ENCODE measurements at regions not wholly inside any gene's neighbourhood (a gene's known extent, or its start where the extent isn't known, plus 50 kb on each side); places are given as distances from the start of the nearest gene placed in this dataset.

GRCh38 chr5:163794993-163795392, 289.6 kb downstream of the MAT2B start:
- ATAC-seq, result no peak
- Histone ChIP-seq H3K4me3 (ENCODE audit: low read length) (no peak overlapping the region), H3K27me3 (ENCODE audit: control insufficient read depth in 2 of 2, insufficient read depth in 2 of 2, low read length in 2 of 2) (no peaks in the 10 kb centered on the region), H3K4me1 (ENCODE audit: control insufficient read depth in 2 of 2, insufficient read depth in 2 of 2, low read length in 2 of 2) (no peaks in the 10 kb centered on the region), H3K9me3 (ENCODE audit: control insufficient read depth in 2 of 3, low read length in 3 of 3) (no peaks in the 10 kb centered on the region), H3K27ac (ENCODE audit: low read depth, low read length) (no peak overlapping the region), H3K36me3 (ENCODE audit: control insufficient read depth in 2 of 3, insufficient read depth in 3 of 3, low read length in 3 of 3) (no peaks in the 10 kb centered on the region)
- POLR2A ChIA-PET, result no interaction called here
- no peak overlapping the region for H3K4me3 Mint-ChIP-seq
- H3K27ac Mint-ChIP-seq, result no peak overlapping the region
- no peaks in the 10 kb centered on the region for H3K4me1 Mint-ChIP-seq
- peaks cover 0 to 12% (median 3%) of the 10 kb centered on the region in 11 donors for H3K9me3 Mint-ChIP-seq
- DNase-seq, result no peak
- intact Hi-C loops (cut with micrococcal nuclease), result no loop called here
- H3K36me3 Mint-ChIP-seq, result no peaks in the 10 kb centered on the region
- CTCF ChIA-PET, result no interaction called here
- no peaks in the 10 kb centered on the region for H3K27me3 Mint-ChIP-seq

GRCh38 chr5:163807781-163808180, 302.4 kb downstream of the MAT2B start:
- peaks cover 0 to 4% (median 0%) of the 10 kb centered on the region in 11 donors for H3K9me3 Mint-ChIP-seq
- ATAC-seq (no peak), DNase-seq (no peak)
- no peaks in the 10 kb centered on the region for H3K4me1 ChIP-seq (ENCODE audit: control insufficient read depth in 2 of 2, insufficient read depth in 2 of 2, low read length in 2 of 2)
- CTCF ChIA-PET, result no interaction called here
- H3K36me3 Mint-ChIP-seq, result no peaks in the 10 kb centered on the region
- H3K27ac Mint-ChIP-seq, result no peak overlapping the region
- H3K36me3 ChIP-seq (ENCODE audit: control insufficient read depth in 2 of 3, insufficient read depth in 3 of 3, low read length in 3 of 3), result no peaks in the 10 kb centered on the region
- H3K4me3 ChIP-seq (ENCODE audit: low read length), result no peak overlapping the region
- no peaks in the 10 kb centered on the region for H3K4me1 Mint-ChIP-seq
- POLR2A ChIA-PET, result no interaction called here
- intact Hi-C loops (cut with micrococcal nuclease), result no loop called here
- no peaks in the 10 kb centered on the region for H3K27me3 ChIP-seq (ENCODE audit: control insufficient read depth in 2 of 2, insufficient read depth in 2 of 2, low read length in 2 of 2)
- no peak overlapping the region for H3K27ac ChIP-seq (ENCODE audit: low read depth, low read length)
- H3K9me3 ChIP-seq (ENCODE audit: control insufficient read depth in 2 of 3, low read length in 3 of 3), result no peaks in the 10 kb centered on the region
- no peak overlapping the region for H3K4me3 Mint-ChIP-seq
- H3K27me3 Mint-ChIP-seq, result peaks cover 0 to 4% (median 0%) of the 10 kb centered on the region in 5 donors

GRCh38 chr5:163809473-163809872, 304.1 kb downstream of the MAT2B start:
- H3K9me3 Mint-ChIP-seq, result peaks cover 0 to 4% (median 0%) of the 10 kb centered on the region in 11 donors
- POLR2A ChIA-PET, result no interaction called here

GRCh38 chr5:163813900-163814299, 308.5 kb downstream of the MAT2B start:
- H3K4me3 ChIP-seq (ENCODE audit: low read length), result no peak overlapping the region
- H3K9me3 Mint-ChIP-seq, result peaks cover 0 to 17% (median 3%) of the 10 kb centered on the region in 11 donors
- H3K36me3 ChIP-seq (ENCODE audit: control insufficient read depth in 2 of 3, insufficient read depth in 3 of 3, low read length in 3 of 3), result no peaks in the 10 kb centered on the region
- POLR2A ChIA-PET, result no interaction called here
- no peak overlapping the region for H3K27ac ChIP-seq (ENCODE audit: low read depth, low read length)
- H3K27me3 Mint-ChIP-seq, result peaks cover 0 to 4% (median 0%) of the 10 kb centered on the region in 5 donors
- H3K27ac Mint-ChIP-seq, result no peak overlapping the region
- no peak for DNase-seq
- H3K4me1 Mint-ChIP-seq, result peaks cover 0 to 1% (median 0%) of the 10 kb centered on the region in 7 donors
- CTCF ChIA-PET, result no interaction called here
- H3K27me3 ChIP-seq (ENCODE audit: control insufficient read depth in 2 of 2, insufficient read depth in 2 of 2, low read length in 2 of 2), result no peaks in the 10 kb centered on the region
- H3K4me3 Mint-ChIP-seq, result no peak overlapping the region
- no peaks in the 10 kb centered on the region for H3K4me1 ChIP-seq (ENCODE audit: control insufficient read depth in 2 of 2, insufficient read depth in 2 of 2, low read length in 2 of 2)
- no peak for ATAC-seq
- no peaks in the 10 kb centered on the region for H3K36me3 Mint-ChIP-seq
- no peaks in the 10 kb centered on the region for H3K9me3 ChIP-seq (ENCODE audit: control insufficient read depth in 2 of 3, low read length in 3 of 3)
- intact Hi-C loops (cut with micrococcal nuclease), result no loop called here

More at GRCh38 chr5:163809473-163809872, 304.1 kb downstream of the MAT2B start:
- Histone ChIP-seq H3K9me3 (ENCODE audit: control insufficient read depth in 2 of 3, low read length in 3 of 3) (no peaks in the 10 kb centered on the region), H3K4me1 (ENCODE audit: control insufficient read depth in 2 of 2, insufficient read depth in 2 of 2, low read length in 2 of 2) (no peaks in the 10 kb centered on the region), H3K27ac (ENCODE audit: low read depth, low read length) (no peak overlapping the region), H3K4me3 (ENCODE audit: low read length) (no peak overlapping the region), H3K27me3 (ENCODE audit: control insufficient read depth in 2 of 2, insufficient read depth in 2 of 2, low read length in 2 of 2) (no peaks in the 10 kb centered on the region), H3K36me3 (ENCODE audit: control insufficient read depth in 2 of 3, insufficient read depth in 3 of 3, low read length in 3 of 3) (no peaks in the 10 kb centered on the region)
- ATAC-seq, result peak; percentile 31
- Mint-ChIP-seq H3K36me3 (no peaks in the 10 kb centered on the region), H3K27me3 (peaks cover 0 to 4% (median 0%) of the 10 kb centered on the region in 5 donors), H3K4me1 (peaks cover 0 to 1% (median 0%) of the 10 kb centered on the region in 7 donors), H3K27ac (no peak overlapping the region), H3K4me3 (no peak overlapping the region)
- CTCF ChIA-PET, result no interaction called here
- intact Hi-C loops (cut with micrococcal nuclease), result no loop called here
- no peak for DNase-seq

GRCh38 chr5:163815240-163815791, 309.9 kb downstream of the MAT2B start:
- Mint-ChIP-seq H3K4me3 (no peak overlapping the region), H3K9me3 (peaks cover 0 to 27% (median 5%) of the 10 kb centered on the region in 11 donors), H3K36me3 (no peaks in the 10 kb centered on the region), H3K27ac (no peak overlapping the region), H3K27me3 (no peaks in the 10 kb centered on the region), H3K4me1 (peaks cover 0 to 1% (median 0%) of the 10 kb centered on the region in 7 donors)
- ATAC-seq (no peak), DNase-seq (no peak)
- Histone ChIP-seq H3K9me3 (ENCODE audit: control insufficient read depth in 2 of 3, low read length in 3 of 3) (no peaks in the 10 kb centered on the region), H3K4me3 (ENCODE audit: low read length) (no peak overlapping the region), H3K4me1 (ENCODE audit: control insufficient read depth in 2 of 2, insufficient read depth in 2 of 2, low read length in 2 of 2) (no peaks in the 10 kb centered on the region), H3K36me3 (ENCODE audit: control insufficient read depth in 2 of 3, insufficient read depth in 3 of 3, low read length in 3 of 3) (no peaks in the 10 kb centered on the region), H3K27ac (ENCODE audit: low read depth, low read length) (no peak overlapping the region), H3K27me3 (ENCODE audit: control insufficient read depth in 2 of 2, insufficient read depth in 2 of 2, low read length in 2 of 2) (no peaks in the 10 kb centered on the region)
- CTCF ChIA-PET, result no interaction called here
- POLR2A ChIA-PET, result no interaction called here
- intact Hi-C loops (cut with micrococcal nuclease), result no loop called here

- H3K9me3 ChIP-seq (ENCODE audit: control insufficient read depth in 2 of 3, low read length in 3 of 3), result peaks cover 0 to 6% (median 0%) of the 10 kb centered on the region in 3 experiments
- H3K36me3 Mint-ChIP-seq, result no peaks in the 10 kb centered on the region
- peaks cover 2 to 38% (median 12%) of the 10 kb centered on the region in 11 donors for H3K9me3 Mint-ChIP-seq
- no peaks in the 10 kb centered on the region for H3K36me3 ChIP-seq (ENCODE audit: control insufficient read depth in 2 of 3, insufficient read depth in 3 of 3, low read length in 3 of 3)
- H3K27me3 Mint-ChIP-seq, result no peaks in the 10 kb centered on the region
- H3K27me3 ChIP-seq (ENCODE audit: control insufficient read depth in 2 of 2, insufficient read depth in 2 of 2, low read length in 2 of 2), result no peaks in the 10 kb centered on the region
- POLR2A ChIA-PET, result no interaction called here
- ATAC-seq, result no peak
- H3K4me3 ChIP-seq (ENCODE audit: low read length), result no peak overlapping the region
- no peaks in the 10 kb centered on the region for H3K4me1 ChIP-seq (ENCODE audit: control insufficient read depth in 2 of 2, insufficient read depth in 2 of 2, low read length in 2 of 2)
- H3K4me1 Mint-ChIP-seq, result no peaks in the 10 kb centered on the region
- H3K27ac ChIP-seq (ENCODE audit: low read depth, low read length), result no peak overlapping the region
- CTCF ChIA-PET, result no interaction called here
- no peak for DNase-seq
- no peak overlapping the region for H3K4me3 Mint-ChIP-seq
- intact Hi-C loops (cut with micrococcal nuclease), result no loop called here
- no peak overlapping the region for H3K27ac Mint-ChIP-seq
These were observed 315.7 kb downstream of the MAT2B start for GRCh38 chr5:163821142-163821541.

GRCh38 chr5:163822548-163822947, 317.1 kb downstream of the MAT2B start:
- Mint-ChIP-seq H3K4me1 (no peaks in the 10 kb centered on the region), H3K4me3 (no peak overlapping the region), H3K27me3 (no peaks in the 10 kb centered on the region), H3K36me3 (no peaks in the 10 kb centered on the region), H3K27ac (no peak overlapping the region), H3K9me3 (peaks cover 2 to 35% (median 12%) of the 10 kb centered on the region in 11 donors)
- DNase-seq (no peak), ATAC-seq (no peak)
- ChIA-PET POLR2A (no interaction called here), CTCF (no interaction called here)
- no peaks in the 10 kb centered on the region for H3K4me1 ChIP-seq (ENCODE audit: control insufficient read depth in 2 of 2, insufficient read depth in 2 of 2, low read length in 2 of 2)
- H3K9me3 ChIP-seq (ENCODE audit: control insufficient read depth in 2 of 3, low read length in 3 of 3), result peaks cover 0 to 6% (median 0%) of the 10 kb centered on the region in 3 experiments
- H3K27ac ChIP-seq (ENCODE audit: low read depth, low read length), result no peak overlapping the region
- intact Hi-C loops (cut with micrococcal nuclease), result no loop called here
- H3K36me3 ChIP-seq (ENCODE audit: control insufficient read depth in 2 of 3, insufficient read depth in 3 of 3, low read length in 3 of 3), result no peaks in the 10 kb centered on the region
- H3K4me3 ChIP-seq (ENCODE audit: low read length), result no peak overlapping the region
- no peaks in the 10 kb centered on the region for H3K27me3 ChIP-seq (ENCODE audit: control insufficient read depth in 2 of 2, insufficient read depth in 2 of 2, low read length in 2 of 2)

Data from naive thymus-derived CD4-positive, alpha-beta T cell (primary cell).